ENCODE measurements at regions not wholly inside any gene's neighbourhood (a gene's known extent, or its start where the extent isn't known, plus 50 kb on each side); places are given as distances from the start of the nearest gene placed in this dataset.

DNA sequence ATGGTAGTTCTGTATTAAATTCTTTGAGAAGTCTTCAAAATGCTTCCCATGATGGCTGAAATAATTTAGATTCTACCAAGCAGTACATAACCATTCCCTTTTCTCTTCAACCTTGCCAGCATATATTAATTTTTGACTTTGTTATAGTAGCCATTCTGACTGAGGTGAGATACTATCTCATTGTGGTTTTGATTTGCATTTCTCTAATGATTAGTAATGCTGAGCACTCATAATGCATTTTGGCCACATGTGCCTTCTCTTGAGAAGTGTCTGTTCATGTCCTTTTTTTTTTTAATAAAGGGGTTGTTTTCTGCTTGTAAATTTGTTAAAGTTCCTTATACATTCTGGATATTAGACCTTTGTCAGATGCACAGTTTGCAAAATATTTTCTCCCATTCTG, 173.9 kb downstream of the CALCRL start:
- H3K27ac ChIP-seq (ENCODE audit: low read depth, low read length, poor library complexity, severe bottlenecking), result no peak overlapping the region
- H3K36me3 ChIP-seq (ENCODE audit: insufficient read depth, low read length), result no peaks in the 10 kb centered on the region
- no peaks in the 10 kb centered on the region for H4K20me1 ChIP-seq (ENCODE audit: insufficient read depth, low read length)
- no peaks in the 10 kb centered on the region for H3K79me2 ChIP-seq (ENCODE audit: insufficient read depth, low read length)
- H2AFZ ChIP-seq (ENCODE audit: low read length), result no peak overlapping the region
- no peaks in the 10 kb centered on the region for H3K4me1 ChIP-seq (ENCODE audit: insufficient read depth, low read length, severe bottlenecking)
- TF ChIP-seq EZH2 (IDR thresholded peaks at IDR 0.05; ENCODE audit: borderline replicate concordance, low read length), result no peak
- TF ChIP-seq, protein P1, sequence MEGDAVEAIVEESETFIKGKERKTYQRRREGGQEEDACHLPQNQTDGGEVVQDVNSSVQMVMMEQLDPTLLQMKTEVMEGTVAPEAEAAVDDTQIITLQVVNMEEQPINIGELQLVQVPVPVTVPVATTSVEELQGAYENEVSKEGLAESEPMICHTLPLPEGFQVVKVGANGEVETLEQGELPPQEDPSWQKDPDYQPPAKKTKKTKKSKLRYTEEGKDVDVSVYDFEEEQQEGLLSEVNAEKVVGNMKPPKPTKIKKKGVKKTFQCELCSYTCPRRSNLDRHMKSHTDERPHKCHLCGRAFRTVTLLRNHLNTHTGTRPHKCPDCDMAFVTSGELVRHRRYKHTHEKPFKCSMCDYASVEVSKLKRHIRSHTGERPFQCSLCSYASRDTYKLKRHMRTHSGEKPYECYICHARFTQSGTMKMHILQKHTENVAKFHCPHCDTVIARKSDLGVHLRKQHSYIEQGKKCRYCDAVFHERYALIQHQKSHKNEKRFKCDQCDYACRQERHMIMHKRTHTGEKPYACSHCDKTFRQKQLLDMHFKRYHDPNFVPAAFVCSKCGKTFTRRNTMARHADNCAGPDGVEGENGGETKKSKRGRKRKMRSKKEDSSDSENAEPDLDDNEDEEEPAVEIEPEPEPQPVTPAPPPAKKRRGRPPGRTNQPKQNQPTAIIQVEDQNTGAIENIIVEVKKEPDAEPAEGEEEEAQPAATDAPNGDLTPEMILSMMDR (IDR thresholded peaks at IDR 0.05; ENCODE audit: low read length), result no peak
- no peak overlapping the region for H3K4me2 ChIP-seq (ENCODE audit: low read length)
- H3F3A ChIP-seq (ENCODE audit: insufficient read depth, low read length), result no peaks in the 10 kb centered on the region
- no peak overlapping the region for H3K4me3 ChIP-seq (ENCODE audit: low read depth, low read length, poor library complexity, severe bottlenecking)
- H3K9me2 ChIP-seq (ENCODE audit: low read depth, low read length), result no peaks in the 10 kb centered on the region
- H3K9ac ChIP-seq (ENCODE audit: low read length), result no peak overlapping the region
- H3K9me3 ChIP-seq (ENCODE audit: low read length), result no peaks in the 10 kb centered on the region
- H3K27me3 ChIP-seq (ENCODE audit: insufficient read depth, low read length), result no peaks in the 10 kb centered on the region

DNA sequence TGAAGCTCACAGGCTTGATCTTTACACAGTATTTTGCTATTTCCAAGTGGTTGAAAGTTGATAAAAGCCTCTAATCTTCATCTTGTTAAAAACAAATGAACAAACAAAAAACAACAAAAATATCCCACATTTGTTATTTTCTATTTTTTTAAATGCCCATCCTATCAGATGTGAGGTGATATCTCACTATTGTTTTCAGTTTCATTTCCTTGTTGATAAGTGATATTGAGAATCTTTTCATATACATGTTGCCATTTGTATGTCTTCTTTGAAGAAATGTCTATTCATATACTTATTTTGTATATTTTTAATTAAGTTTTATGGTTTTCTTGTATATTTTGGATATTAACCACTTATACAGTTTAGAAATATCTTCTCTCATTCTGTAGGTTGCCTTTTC, 175.8 kb downstream of the CALCRL start:
- H4K20me1 ChIP-seq (ENCODE audit: insufficient read depth, low read length), result no peaks in the 10 kb centered on the region
- H3K9ac ChIP-seq (ENCODE audit: low read length), result no peak overlapping the region
- H3K4me2 ChIP-seq (ENCODE audit: low read length), result no peak overlapping the region
- H3K27me3 ChIP-seq (ENCODE audit: insufficient read depth, low read length), result no peaks in the 10 kb centered on the region
- no peaks in the 10 kb centered on the region for H3F3A ChIP-seq (ENCODE audit: insufficient read depth, low read length)
- H3K9me2 ChIP-seq (ENCODE audit: low read depth, low read length), result no peaks in the 10 kb centered on the region
- no peaks in the 10 kb centered on the region for H3K4me1 ChIP-seq (ENCODE audit: insufficient read depth, low read length, severe bottlenecking)
- no peak overlapping the region for H3K4me3 ChIP-seq (ENCODE audit: low read depth, low read length, poor library complexity, severe bottlenecking)
- no peaks in the 10 kb centered on the region for H3K36me3 ChIP-seq (ENCODE audit: insufficient read depth, low read length)
- H3K27ac ChIP-seq (ENCODE audit: low read depth, low read length, poor library complexity, severe bottlenecking), result no peak overlapping the region
- no peaks in the 10 kb centered on the region for H3K9me3 ChIP-seq (ENCODE audit: low read length)
- TF ChIP-seq EZH2 (IDR thresholded peaks at IDR 0.05; ENCODE audit: borderline replicate concordance, low read length), result no peak
- TF ChIP-seq, protein P1 (IDR thresholded peaks at IDR 0.05; ENCODE audit: low read length), result no peak
- no peaks in the 10 kb centered on the region for H3K79me2 ChIP-seq (ENCODE audit: insufficient read depth, low read length)
- H2AFZ ChIP-seq (ENCODE audit: low read length), result no peak overlapping the region

DNA sequence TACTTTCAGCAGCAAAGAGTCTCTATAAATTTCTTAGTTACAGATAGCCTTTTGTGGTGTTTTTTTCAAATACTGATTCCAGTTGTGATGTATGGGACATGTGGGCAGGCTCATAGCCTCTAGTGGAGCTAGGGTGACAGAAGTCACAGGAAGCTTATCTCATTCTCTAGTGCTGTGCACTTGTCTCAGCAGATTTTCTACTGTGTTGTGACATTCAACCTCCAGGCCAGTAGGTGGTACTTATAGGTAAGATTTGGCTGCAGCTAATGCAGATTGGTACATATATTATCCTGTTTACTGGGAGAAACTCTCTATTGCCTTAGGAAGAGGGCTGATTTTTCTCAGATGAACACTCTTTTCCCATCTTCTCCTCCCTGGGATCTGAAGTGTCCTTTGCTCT, 176.2 kb downstream of the CALCRL start:
- Histone ChIP-seq H4K20me1 (ENCODE audit: insufficient read depth, low read length) (no peaks in the 10 kb centered on the region), H3K27ac (ENCODE audit: low read depth, low read length, poor library complexity, severe bottlenecking) (no peak overlapping the region), H3K9ac (ENCODE audit: low read length) (no peak overlapping the region), H3K9me2 (ENCODE audit: low read depth, low read length) (no peaks in the 10 kb centered on the region), H3K79me2 (ENCODE audit: insufficient read depth, low read length) (no peaks in the 10 kb centered on the region), H3K4me2 (ENCODE audit: low read length) (no peak overlapping the region), H2AFZ (ENCODE audit: low read length) (no peak overlapping the region), H3K9me3 (ENCODE audit: low read length) (no peaks in the 10 kb centered on the region), H3F3A (ENCODE audit: insufficient read depth, low read length) (no peaks in the 10 kb centered on the region), H3K36me3 (ENCODE audit: insufficient read depth, low read length) (no peaks in the 10 kb centered on the region), H3K27me3 (ENCODE audit: insufficient read depth, low read length) (no peaks in the 10 kb centered on the region), H3K4me1 (ENCODE audit: insufficient read depth, low read length, severe bottlenecking) (no peaks in the 10 kb centered on the region), H3K4me3 (ENCODE audit: low read depth, low read length, poor library complexity, severe bottlenecking) (no peak overlapping the region)
- no peak for TF ChIP-seq EZH2 (IDR thresholded peaks at IDR 0.05; ENCODE audit: borderline replicate concordance, low read length)
- TF ChIP-seq, protein P1 (IDR thresholded peaks at IDR 0.05; ENCODE audit: low read length), result no peak
